GM12874 (cell line): ENCODE measurements at regions not wholly inside any gene's neighbourhood (a gene's known extent, or its start where the extent isn't known, plus 50 kb on each side); places are given as distances from the start of the nearest gene placed in this dataset.

Source experiments
- TF ChIP-seq, protein P1 (sequence below): IDR thresholded peaks from 2 replicates; pipeline ENCODE4 v1.5.1; 2011; ENCODE audit warnings: low read depth, mild to moderate bottlenecking, control low read depth, low read length, moderate library complexity; ENCODE audit not compliant: insufficient read depth

DNA sequence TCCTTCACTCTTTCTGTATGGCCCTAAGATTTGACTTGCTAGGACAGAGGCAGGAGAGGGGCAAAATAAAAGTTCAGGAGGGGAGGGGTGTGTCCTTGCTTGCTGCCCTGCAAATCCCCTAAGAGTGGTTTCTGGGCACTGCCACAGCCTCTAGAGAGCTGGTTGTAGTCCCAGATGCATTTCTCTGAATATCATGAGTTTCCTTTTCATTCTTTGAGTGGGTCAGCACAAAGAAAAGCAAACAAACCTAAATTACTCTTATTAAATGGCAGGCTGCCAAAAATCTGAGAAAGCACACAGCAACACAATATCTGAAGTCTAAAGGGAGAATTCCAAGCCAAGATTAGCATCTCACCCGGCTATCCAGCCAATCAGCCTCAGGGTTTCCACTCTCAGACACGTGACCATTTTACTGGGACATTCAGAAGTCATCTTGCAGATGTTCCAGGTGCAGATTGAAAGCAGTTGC is 919.3 kb downstream of the TUSC7 start:
- TF ChIP-seq, protein P1, sequence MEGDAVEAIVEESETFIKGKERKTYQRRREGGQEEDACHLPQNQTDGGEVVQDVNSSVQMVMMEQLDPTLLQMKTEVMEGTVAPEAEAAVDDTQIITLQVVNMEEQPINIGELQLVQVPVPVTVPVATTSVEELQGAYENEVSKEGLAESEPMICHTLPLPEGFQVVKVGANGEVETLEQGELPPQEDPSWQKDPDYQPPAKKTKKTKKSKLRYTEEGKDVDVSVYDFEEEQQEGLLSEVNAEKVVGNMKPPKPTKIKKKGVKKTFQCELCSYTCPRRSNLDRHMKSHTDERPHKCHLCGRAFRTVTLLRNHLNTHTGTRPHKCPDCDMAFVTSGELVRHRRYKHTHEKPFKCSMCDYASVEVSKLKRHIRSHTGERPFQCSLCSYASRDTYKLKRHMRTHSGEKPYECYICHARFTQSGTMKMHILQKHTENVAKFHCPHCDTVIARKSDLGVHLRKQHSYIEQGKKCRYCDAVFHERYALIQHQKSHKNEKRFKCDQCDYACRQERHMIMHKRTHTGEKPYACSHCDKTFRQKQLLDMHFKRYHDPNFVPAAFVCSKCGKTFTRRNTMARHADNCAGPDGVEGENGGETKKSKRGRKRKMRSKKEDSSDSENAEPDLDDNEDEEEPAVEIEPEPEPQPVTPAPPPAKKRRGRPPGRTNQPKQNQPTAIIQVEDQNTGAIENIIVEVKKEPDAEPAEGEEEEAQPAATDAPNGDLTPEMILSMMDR, result no peak

DNA sequence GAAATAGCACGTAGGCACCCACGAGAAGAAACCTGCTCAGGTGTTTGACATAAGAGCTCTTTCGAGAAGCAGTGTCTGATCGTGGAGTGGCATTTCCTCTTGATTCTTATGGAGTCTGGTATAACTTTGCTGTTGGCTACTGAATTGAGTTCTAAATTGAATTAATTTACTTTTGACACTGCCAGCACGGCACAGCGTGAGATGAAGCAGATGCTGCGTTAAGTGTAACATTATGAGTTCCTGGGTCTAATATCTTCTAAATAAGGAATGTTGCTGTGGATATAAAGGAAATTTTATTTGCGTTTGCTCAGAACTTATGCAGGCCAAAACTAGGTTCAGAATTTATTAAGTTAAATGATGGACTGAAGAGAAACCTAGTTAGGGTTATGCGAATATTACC is 919.9 kb downstream of the TUSC7 start:
- TF ChIP-seq, protein P1, result no peak

DNA sequence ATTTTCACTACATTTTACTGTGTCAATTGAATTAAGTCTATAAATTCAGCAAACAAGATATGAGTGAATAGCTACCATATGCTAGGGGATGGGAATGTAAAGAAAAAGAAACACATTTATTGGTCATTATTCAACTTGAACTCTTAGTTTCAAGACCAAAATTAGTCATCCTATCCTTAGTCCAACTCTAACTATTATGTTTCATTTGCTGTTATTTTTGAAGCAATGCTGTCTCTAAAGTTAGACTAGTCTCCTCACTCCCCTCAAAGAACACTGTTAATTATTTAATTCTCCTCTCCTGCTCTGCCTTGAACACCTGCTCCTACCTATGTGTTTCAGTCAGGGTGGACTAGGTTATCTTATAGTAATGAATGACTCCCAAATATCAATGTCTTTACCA is 920.9 kb downstream of the TUSC7 start:
- TF ChIP-seq, protein P1, result no peak

DNA sequence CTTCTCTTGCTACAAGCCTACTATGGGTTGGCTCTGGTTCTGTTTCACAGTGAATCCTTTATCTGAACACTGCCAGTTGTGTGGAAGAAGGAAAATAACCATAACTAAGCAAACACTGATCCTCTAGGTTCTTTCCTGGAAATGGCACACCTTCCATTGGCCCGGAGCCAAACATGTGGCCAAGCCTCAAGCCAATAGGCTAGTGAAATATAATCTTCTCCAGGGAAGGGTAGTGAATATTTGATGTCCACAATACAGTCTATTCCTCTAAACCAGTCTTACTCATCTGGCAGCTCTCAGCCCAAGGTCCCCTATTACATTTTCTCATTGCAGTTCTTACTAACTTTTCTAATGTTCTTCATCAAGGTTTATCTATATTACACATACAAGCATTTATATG is 921.3 kb downstream of the TUSC7 start:
- TF ChIP-seq, protein P1, result no peak

DNA sequence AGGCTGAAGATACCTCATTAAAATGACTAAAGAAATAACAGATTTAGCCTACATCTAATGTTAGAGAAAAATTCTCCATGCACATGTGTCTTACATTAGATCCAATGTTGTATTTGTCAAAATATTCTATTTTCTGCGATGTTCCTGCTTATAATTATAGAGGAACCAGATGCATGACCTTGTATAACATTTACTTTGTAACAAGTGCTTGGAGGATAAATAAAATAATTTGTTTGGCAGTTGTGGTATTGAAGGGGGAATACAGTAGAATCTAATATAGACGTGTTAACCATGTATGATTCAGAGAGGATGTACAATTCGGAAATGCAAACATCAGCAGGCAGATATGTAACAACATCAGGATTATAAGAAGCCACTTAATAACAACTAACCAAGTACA is 922.2 kb downstream of the TUSC7 start:
- TF ChIP-seq, protein P1, result no peak

DNA sequence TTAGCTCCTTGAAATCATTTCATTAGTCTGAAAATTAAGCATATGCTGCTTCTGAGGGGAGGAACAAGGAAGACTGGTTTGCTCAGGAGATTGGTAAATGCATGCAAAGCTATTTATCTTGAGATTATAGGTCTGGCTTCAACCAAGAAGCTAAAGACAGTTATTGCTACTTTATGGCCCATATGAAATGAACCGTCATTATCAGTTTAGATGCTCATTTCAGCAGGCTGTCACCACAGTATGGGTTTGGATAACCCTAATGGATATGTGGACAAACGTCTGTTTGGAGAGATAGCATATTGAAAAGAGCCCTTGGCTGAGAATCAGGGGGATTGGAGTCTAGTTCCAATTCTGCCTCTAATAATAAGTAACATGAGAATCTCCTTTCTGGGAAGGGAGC is 922.6 kb downstream of the TUSC7 start:
- TF ChIP-seq, protein P1, result no peak

DNA sequence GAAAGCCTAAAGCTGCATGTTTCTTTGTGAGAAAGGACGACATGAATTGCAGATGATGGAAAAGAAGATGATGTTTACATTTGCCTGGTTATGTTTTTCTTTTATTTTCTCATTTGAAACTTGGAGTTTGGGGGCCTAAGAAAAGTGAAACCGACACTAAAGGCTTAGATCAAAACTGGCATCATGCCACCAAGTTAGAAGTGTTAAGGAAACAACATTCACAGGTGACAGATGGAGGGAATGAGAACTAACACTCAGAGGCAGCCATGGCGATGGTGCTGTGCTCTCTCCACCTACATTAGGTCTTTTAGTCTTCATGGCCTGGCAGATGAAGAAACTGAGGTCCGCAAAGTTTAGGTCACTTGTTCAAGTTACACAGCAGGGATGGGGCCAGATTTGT is 923.6 kb downstream of the TUSC7 start:
- TF ChIP-seq, protein P1, result no peak

DNA sequence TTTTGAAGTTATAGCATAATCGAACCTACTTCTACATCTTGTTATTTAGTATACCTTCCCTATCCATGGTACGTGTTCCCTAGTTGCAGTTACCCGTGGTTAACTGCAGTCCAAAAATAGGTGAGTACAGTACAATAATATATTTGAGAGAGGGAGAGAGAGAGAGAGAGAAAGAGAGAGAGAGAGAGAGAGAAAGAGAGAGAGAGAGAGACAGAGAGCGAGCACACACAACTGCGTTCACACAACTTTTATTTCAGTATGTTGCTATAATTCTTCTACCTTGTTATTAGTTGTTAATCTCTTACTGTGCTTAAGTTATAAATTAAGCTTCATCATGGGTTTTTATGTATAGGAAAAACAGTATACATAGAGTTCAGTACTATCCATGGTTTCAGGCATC is 928.1 kb downstream of the TUSC7 start:
- TF ChIP-seq, protein P1, result no peak
